ENCODE measurements at regions not wholly inside any gene's neighbourhood (a gene's known extent, or its start where the extent isn't known, plus 50 kb on each side); places are given as distances from the start of the nearest gene placed in this dataset.

GRCh38 chr2:181762000-181762399 lies 81.7 kb upstream of the NEUROD1 start:
- H3K27ac Mint-ChIP-seq: no peak overlapping the region
- H3K4me3 Mint-ChIP-seq: no peak overlapping the region
- H3K9me3 Mint-ChIP-seq: peaks cover 3% of the 10 kb centered on the region

GRCh38 chr2:181762848-181763247 lies 82.5 kb upstream of the NEUROD1 start:
- H3K36me3 Mint-ChIP-seq (ENCODE audit: low read depth): no peaks in the 10 kb centered on the region
- no peak for TF ChIP-seq CTCF (IDR thresholded peaks at IDR 0.05)
- H3K4me3 Mint-ChIP-seq: no peak overlapping the region
- no peak overlapping the region for H3K27ac Mint-ChIP-seq
- no peak for DNase-seq
- H3K4me1 Mint-ChIP-seq: peaks cover 25% of the 10 kb centered on the region
- peaks cover 3% of the 10 kb centered on the region for H3K9me3 Mint-ChIP-seq
- peaks cover 5% of the 10 kb centered on the region for H3K27me3 Mint-ChIP-seq (ENCODE audit: low read depth, poor library complexity)

More at GRCh38 chr2:181762000-181762399, 81.7 kb upstream of the NEUROD1 start:
- Mint-ChIP-seq H3K36me3 (ENCODE audit: low read depth) (no peaks in the 10 kb centered on the region), H3K27me3 (ENCODE audit: low read depth, poor library complexity) (peaks cover 5% of the 10 kb centered on the region), H3K4me1 (peaks cover 25% of the 10 kb centered on the region)
- TF ChIP-seq CTCF (IDR thresholded peaks at IDR 0.05): no peak
- DNase-seq: no peak

- Mint-ChIP-seq H3K27me3 (ENCODE audit: low read depth, poor library complexity) (peaks cover 5% of the 10 kb centered on the region), H3K27ac (no peak overlapping the region)
Measured at GRCh38 chr2:181763423-181763822, 83.1 kb upstream of the NEUROD1 start.

GRCh38 chr2:181764095-181764963 lies 84.0 kb upstream of the NEUROD1 start:
- Mint-ChIP-seq H3K4me1 (peaks cover 20% of the 10 kb centered on the region), H3K27ac (no peak overlapping the region), H3K4me3 (no peak overlapping the region), H3K27me3 (ENCODE audit: low read depth, poor library complexity) (peaks cover 5% of the 10 kb centered on the region), H3K9me3 (peaks cover 6% of the 10 kb centered on the region), H3K36me3 (ENCODE audit: low read depth) (no peaks in the 10 kb centered on the region)
- no peak for TF ChIP-seq CTCF (IDR thresholded peaks at IDR 0.05)
- DNase-seq: no peak

More at GRCh38 chr2:181763423-181763822, 83.1 kb upstream of the NEUROD1 start:
- Mint-ChIP-seq H3K4me3 (no peak overlapping the region), H3K36me3 (ENCODE audit: low read depth) (no peaks in the 10 kb centered on the region), H3K9me3 (peaks cover 5% of the 10 kb centered on the region), H3K4me1 (peaks cover 25% of the 10 kb centered on the region)
- DNase-seq: no peak
- TF ChIP-seq CTCF (IDR thresholded peaks at IDR 0.05): no peak

- Mint-ChIP-seq H3K36me3 (ENCODE audit: low read depth) (no peaks in the 10 kb centered on the region), H3K4me3 (no peak overlapping the region), H3K9me3 (peaks cover 10% of the 10 kb centered on the region), H3K4me1 (peaks cover 11% of the 10 kb centered on the region), H3K27me3 (ENCODE audit: low read depth, poor library complexity) (peaks cover 5% of the 10 kb centered on the region), H3K27ac (no peak overlapping the region)
- TF ChIP-seq CTCF (IDR thresholded peaks at IDR 0.05): no peak
- DNase-seq: no peak
Measured at GRCh38 chr2:181766129-181766528, 85.8 kb upstream of the NEUROD1 start.

- H3K9me3 Mint-ChIP-seq: peaks cover 10% of the 10 kb centered on the region
- H3K4me1 Mint-ChIP-seq: no peaks in the 10 kb centered on the region
- TF ChIP-seq CTCF (IDR thresholded peaks at IDR 0.05): no peak
- H3K27me3 Mint-ChIP-seq (ENCODE audit: low read depth, poor library complexity): peaks cover 5% of the 10 kb centered on the region
- no peak overlapping the region for H3K27ac Mint-ChIP-seq
- no peak overlapping the region for H3K4me3 Mint-ChIP-seq
- DNase-seq: no peak
- no peaks in the 10 kb centered on the region for H3K36me3 Mint-ChIP-seq (ENCODE audit: low read depth)
Measured at GRCh38 chr2:181770150-181770549, 89.8 kb upstream of the NEUROD1 start.
